ENCODE measurements at regions not wholly inside any gene's neighbourhood (a gene's known extent, or its start where the extent isn't known, plus 50 kb on each side); places are given as distances from the start of the nearest gene placed in this dataset.

GRCh38 chr2:74074487-74074886 is 73.2 kb downstream of the BOLA3 start:
- TF ChIP-seq SUZ12 (IDR thresholded peaks at IDR 0.05; ENCODE audit: low read length) = no peak
- no peak for TF ChIP-seq CTCF (IDR thresholded peaks at IDR 0.05; ENCODE audit: control extremely low read depth in 1 of 3, insufficient read depth in 1 of 3, low read depth in 1 of 3, low read length in 3 of 3)
- no peak for TF ChIP-seq TBP (IDR thresholded peaks at IDR 0.05; ENCODE audit: low read depth, low read length)
- no peak for TF ChIP-seq POLR2A (IDR thresholded peaks at IDR 0.05; ENCODE audit: control extremely low read depth in 1 of 2, low read depth in 2 of 2, low read length in 2 of 2)
- no peak for TF ChIP-seq EZH2 (IDR thresholded peaks at IDR 0.05; ENCODE audit: low read depth, low read length, severe bottlenecking)
- no peak for TF ChIP-seq PHF8 (conservative IDR thresholded peaks at IDR 0.05; ENCODE audit: low read depth, low read length)
- no peak for TF ChIP-seq BACH1 (IDR thresholded peaks at IDR 0.05; ENCODE audit: low read length)
- no peak for TF ChIP-seq JUN (IDR thresholded peaks at IDR 0.05; ENCODE audit: low read depth, low read length)
- TF ChIP-seq CHD2 (IDR thresholded peaks at IDR 0.05; ENCODE audit: low read length) = no peak
- TF ChIP-seq, protein P1, sequence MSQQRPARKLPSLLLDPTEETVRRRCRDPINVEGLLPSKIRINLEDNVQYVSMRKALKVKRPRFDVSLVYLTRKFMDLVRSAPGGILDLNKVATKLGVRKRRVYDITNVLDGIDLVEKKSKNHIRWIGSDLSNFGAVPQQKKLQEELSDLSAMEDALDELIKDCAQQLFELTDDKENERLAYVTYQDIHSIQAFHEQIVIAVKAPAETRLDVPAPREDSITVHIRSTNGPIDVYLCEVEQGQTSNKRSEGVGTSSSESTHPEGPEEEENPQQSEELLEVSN (IDR thresholded peaks at IDR 0.05) = no peak
